Cardiac fibroblast (primary cell): ENCODE measurements at regions not wholly inside any gene's neighbourhood (a gene's known extent, or its start where the extent isn't known, plus 50 kb on each side); places are given as distances from the start of the nearest gene placed in this dataset.

Source experiments
- DNase-seq, 2 donors: peaks; one replicate each; pipeline versions ENCODE4 v3.0.0 to v3.0.0-alpha.2; 2010; ENCODE audit warnings: low read depth in 2 of 2
- H3K4me3 ChIP-seq, 2 donors: replicated peaks in 1 of 2; 1 replicate in 1 of 2; 2 replicates in 1 of 2; pipeline ENCODE4 v1.5.1; 2011; ENCODE audit warnings: low read depth in 2 of 2, low read length in 2 of 2, mild to moderate bottlenecking in 2 of 2, moderate library complexity in 1 of 2
- TF ChIP-seq, protein P1 (sequence below): IDR thresholded peaks from one replicate; pipeline ENCODE4 v1.5.1; 2011; ENCODE audit warnings: low read depth, mild to moderate bottlenecking, low read length, inconsistent platforms

DNA sequence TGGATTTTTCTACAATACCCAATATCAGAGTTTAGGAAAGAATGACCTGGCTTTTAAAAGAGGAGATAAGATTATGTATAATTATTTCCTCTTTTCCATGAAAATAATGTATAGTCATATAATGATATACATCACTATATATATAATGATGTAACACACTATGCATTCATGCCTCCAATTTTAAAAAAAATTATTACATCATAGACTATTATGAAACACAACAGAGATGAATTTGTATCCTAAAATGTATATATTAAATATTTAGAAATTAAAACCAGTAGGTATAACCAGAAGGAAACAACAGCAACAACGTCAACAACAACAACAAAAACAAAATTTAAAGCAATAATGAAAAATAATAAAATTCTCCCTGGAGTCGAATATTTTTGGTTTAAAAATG is 1856.5 kb upstream of the CDH6 start:
- H3K4me3 ChIP-seq, result no peak overlapping the region
- TF ChIP-seq, protein P1, sequence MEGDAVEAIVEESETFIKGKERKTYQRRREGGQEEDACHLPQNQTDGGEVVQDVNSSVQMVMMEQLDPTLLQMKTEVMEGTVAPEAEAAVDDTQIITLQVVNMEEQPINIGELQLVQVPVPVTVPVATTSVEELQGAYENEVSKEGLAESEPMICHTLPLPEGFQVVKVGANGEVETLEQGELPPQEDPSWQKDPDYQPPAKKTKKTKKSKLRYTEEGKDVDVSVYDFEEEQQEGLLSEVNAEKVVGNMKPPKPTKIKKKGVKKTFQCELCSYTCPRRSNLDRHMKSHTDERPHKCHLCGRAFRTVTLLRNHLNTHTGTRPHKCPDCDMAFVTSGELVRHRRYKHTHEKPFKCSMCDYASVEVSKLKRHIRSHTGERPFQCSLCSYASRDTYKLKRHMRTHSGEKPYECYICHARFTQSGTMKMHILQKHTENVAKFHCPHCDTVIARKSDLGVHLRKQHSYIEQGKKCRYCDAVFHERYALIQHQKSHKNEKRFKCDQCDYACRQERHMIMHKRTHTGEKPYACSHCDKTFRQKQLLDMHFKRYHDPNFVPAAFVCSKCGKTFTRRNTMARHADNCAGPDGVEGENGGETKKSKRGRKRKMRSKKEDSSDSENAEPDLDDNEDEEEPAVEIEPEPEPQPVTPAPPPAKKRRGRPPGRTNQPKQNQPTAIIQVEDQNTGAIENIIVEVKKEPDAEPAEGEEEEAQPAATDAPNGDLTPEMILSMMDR, result no peak
- no peak for DNase-seq

- no peak overlapping the region for H3K4me3 ChIP-seq
- TF ChIP-seq, protein P1, result no peak
- no peak for DNase-seq
Observed at GRCh38 chr5:29321591-29321990, 1871.9 kb upstream of the CDH6 start.

DNA sequence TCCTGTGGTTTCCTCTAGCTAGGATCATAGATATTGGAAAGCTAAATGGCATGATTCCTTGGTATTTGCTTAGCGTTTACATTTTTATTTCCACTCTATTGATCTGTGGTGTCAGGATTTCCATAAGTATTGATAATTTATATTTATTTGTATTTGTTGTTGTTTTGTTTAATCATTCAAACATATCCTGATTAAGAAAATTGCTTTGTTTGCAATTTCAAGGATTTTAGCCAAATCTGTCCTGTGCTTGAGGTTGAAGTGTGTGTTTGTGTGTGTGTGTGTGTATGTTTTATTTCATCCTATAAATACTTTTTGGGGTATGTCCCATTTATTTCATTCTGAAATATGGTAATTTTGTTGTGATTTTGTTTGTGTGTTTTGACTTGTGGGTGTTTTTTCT is 1884.1 kb upstream of the CDH6 start:
- no peak overlapping the region for H3K4me3 ChIP-seq
- DNase-seq, result no peak
- TF ChIP-seq, protein P1, result no peak

DNA sequence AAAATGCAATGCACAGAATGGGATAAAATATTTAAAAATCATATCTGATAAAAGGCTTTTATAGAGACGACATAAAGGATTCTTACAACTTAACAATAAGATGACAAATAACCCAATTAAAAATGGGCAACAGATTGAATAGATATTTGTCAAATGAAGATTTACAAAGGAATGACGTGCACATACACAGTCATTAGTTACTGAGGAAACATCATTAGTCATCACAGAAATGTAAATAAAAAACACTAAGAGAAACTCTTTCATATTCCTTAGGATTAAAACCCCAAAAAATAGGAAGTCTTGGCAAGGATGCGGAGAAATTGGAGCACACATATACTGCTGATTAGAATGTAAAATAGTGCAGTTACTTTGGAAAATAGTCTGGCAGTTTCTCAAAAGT is 1886.0 kb upstream of the CDH6 start:
- TF ChIP-seq, protein P1, result no peak
- H3K4me3 ChIP-seq, result no peak overlapping the region
- no peak for DNase-seq

- TF ChIP-seq, protein P1, result no peak
- DNase-seq, result no peak
- no peak overlapping the region for H3K4me3 ChIP-seq
Observed at GRCh38 chr5:29304545-29304944, 1888.9 kb upstream of the CDH6 start.

GRCh38 chr5:29296548-29296947 is 1896.9 kb upstream of the CDH6 start:
- TF ChIP-seq, protein P1, result no peak
- no peak overlapping the region for H3K4me3 ChIP-seq
- DNase-seq, result no peak

- H3K4me3 ChIP-seq, result no peak overlapping the region
- TF ChIP-seq, protein P1, result no peak
- no peak for DNase-seq
Observed at GRCh38 chr5:29277642-29278041, 1915.8 kb upstream of the CDH6 start.
